Mesodermal cell (in vitro differentiated cells): ENCODE measurements at regions not wholly inside any gene's neighbourhood (a gene's known extent, or its start where the extent isn't known, plus 50 kb on each side); places are given as distances from the start of the nearest gene placed in this dataset.
"Not testable (repeated sequence)": the region's sequence is repeated elsewhere in the genome, so short reads cannot be mapped to it uniquely, and the experiment has no call there.

Experiments used
- H3K27ac ChIP-seq: 2 replicates; pipeline ENCODE4 v1.7.0; 2013; ENCODE audit warnings: mild to moderate bottlenecking, low read depth, low read length, moderate library complexity; ENCODE audit not compliant: severe bottlenecking
- H3K36me3 ChIP-seq: 2 replicates; pipeline ENCODE4 v1.7.1; 2013; ENCODE audit warnings: mild to moderate bottlenecking, low read length, moderate library complexity; ENCODE audit not compliant: control insufficient read depth, insufficient read depth
- H3K4me1 ChIP-seq: one replicate; pipeline ENCODE4 v1.7.1; 2013; ENCODE audit warnings: mild to moderate bottlenecking, low read length; ENCODE audit not compliant: insufficient read depth, control insufficient read depth, poor library complexity, severe bottlenecking
- H3K4me3 ChIP-seq: 2 replicates; pipeline ENCODE4 v1.7.0; 2013; ENCODE audit warnings: low read length, control low read depth, mild to moderate bottlenecking; ENCODE audit not compliant: insufficient read depth, poor library complexity, severe bottlenecking; ENCODE audit errors: extremely low read depth
- H3K9me3 ChIP-seq: 2 replicates; pipeline ENCODE4 v1.7.1; 2013; ENCODE audit warnings: mild to moderate bottlenecking, low read length, moderate library complexity; ENCODE audit not compliant: control insufficient read depth
- WGBS, 2 experiments: methylation state at CpG; one replicate each; pipeline ENCODE4 v1.1.5; 2013; ENCODE audit warnings: missing lambda C conversion rate in 2 of 2; ENCODE audit not compliant: insufficient coverage in 2 of 2; 5-methylcytosine and 5-hydroxymethylcytosine counted together

DNA sequence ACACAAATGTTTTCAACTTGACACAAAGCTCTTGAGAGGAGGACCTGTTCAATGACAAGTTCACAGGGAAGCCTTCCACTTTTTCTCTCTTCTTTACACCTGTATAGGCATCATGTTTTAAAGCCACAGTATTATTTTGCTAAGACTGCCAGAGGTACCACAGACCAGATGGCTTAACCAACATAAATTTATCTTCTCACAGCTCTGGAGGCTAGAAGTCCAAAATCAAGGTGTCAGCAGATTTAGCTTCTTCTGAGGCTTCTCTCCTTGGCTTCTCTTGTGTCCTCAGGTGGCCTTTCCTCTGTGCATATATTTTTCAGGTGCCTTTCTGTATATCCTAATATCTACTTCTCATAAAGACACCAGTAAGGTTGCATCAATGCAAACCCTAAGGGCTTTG, 435.2 kb upstream of the GBE1 start:
- Histone ChIP-seq H3K4me1 (no peaks in the 10 kb centered on the region), H3K9me3 (no peaks in the 10 kb centered on the region), H3K27ac (no peak overlapping the region), H3K4me3 (no peak overlapping the region), H3K36me3 (no peaks in the 10 kb centered on the region)

DNA sequence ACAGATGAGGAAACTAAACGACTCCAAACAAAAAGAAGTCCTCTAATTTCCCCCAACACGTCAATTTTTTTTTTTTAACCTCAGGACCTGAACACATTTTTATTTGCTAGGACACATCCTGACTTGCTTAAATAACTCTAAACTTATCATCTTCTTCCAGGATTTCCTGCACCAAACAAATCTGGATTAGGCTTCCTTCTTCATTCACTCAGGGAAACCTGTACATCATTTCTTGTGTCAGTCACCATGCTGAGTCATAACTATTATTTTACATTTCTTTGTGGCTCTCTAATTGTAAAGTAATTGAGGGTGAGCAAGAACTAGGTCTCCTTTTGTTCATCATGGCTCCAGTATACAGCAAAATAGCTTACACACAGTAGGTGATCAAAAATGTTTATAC, 433.4 kb upstream of the GBE1 start:
- no peak overlapping the region for H3K27ac ChIP-seq
- WGBS, 2 experiments = 79% methylated on average over 2 of the region's 2 CpGs; no CpG with 5 or more reads in 1 of the 2 experiments
- no peaks in the 10 kb centered on the region for H3K9me3 ChIP-seq
- H3K36me3 ChIP-seq = no peaks in the 10 kb centered on the region
- no peaks in the 10 kb centered on the region for H3K4me1 ChIP-seq
- no peak overlapping the region for H3K4me3 ChIP-seq

DNA sequence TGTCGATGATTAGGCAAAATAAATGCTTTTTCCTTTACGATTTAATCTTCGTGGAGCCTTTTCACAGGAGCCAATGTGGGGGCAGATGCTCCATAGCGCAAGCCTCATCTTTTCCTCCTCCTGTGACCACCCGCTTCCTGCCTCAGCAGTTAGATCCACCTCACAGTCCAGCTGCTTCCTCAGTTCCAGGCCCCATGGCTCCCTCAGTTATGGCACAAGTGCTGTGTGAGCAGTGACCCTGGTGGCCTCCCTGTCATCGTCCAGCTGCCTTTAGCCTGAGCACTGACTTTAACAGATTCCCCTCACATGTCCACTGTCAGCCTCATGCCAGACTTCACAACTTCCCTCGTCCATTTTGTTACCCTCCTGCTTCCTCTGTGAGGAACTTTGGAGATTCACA, 424.6 kb upstream of the GBE1 start:
- Histone ChIP-seq H3K4me1 (no peaks in the 10 kb centered on the region), H3K4me3 (no peak overlapping the region), H3K36me3 (no peaks in the 10 kb centered on the region), H3K27ac (no peak overlapping the region), H3K9me3 (no peaks in the 10 kb centered on the region)
- 90% methylated on average over 6 of the region's 7 CpGs for WGBS, 2 experiments

DNA sequence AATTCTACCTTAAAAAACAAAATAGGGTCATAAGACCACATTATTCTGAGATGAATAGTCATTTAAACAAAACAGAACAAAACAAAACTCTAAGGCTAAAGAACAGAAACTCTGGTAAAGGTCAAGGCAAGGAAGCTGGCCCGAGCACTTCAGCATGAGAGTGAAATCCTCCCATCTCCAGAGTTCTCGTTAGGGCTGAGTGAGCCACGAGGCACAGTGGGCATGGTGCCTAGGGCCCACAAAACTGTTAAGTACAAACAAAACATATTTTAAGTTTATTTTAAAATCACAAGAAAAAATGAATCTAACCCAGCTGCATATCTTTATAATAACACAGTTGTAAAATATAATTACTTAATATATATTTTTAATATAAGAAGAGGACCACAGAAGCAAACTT, 417.8 kb upstream of the GBE1 start:
- WGBS, 2 experiments = 100% methylated on average over 1 of the region's 3 CpGs; no CpG with 5 or more reads in 1 of the 2 experiments
- no peaks in the 10 kb centered on the region for H3K36me3 ChIP-seq

DNA sequence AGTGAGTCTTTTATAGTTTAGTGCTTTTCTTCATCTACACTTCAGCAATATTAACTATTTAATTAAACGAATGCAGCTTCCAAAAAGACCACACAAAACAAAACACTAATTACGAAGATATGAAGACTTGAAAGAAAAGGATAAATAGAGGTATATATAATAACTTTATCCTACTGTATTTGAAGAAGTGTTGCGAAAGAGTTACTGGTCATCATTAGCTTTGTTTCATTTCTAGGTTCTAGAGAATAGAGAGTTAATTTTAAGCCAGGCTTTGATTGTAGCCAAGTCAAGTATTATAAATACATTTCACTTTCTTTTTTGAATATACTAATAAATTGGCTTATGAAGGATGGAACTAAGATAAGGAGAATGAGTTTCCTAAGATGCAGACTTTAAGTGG, 416.8 kb upstream of the GBE1 start:
- Histone ChIP-seq H3K36me3 (no peaks in the 10 kb centered on the region), H3K27ac (no peak overlapping the region), H3K4me1 (no peaks in the 10 kb centered on the region), H3K4me3 (no peak overlapping the region), H3K9me3 (no peaks in the 10 kb centered on the region)
- no CpG with 5 or more reads among the region's 3 CpGs for WGBS, 2 experiments

More for the DNA sequence above, 417.8 kb upstream of the GBE1 start:
- no peaks in the 10 kb centered on the region for H3K4me1 ChIP-seq
- no peak overlapping the region for H3K27ac ChIP-seq
- H3K9me3 ChIP-seq = no peaks in the 10 kb centered on the region
- H3K4me3 ChIP-seq = no peak overlapping the region

DNA sequence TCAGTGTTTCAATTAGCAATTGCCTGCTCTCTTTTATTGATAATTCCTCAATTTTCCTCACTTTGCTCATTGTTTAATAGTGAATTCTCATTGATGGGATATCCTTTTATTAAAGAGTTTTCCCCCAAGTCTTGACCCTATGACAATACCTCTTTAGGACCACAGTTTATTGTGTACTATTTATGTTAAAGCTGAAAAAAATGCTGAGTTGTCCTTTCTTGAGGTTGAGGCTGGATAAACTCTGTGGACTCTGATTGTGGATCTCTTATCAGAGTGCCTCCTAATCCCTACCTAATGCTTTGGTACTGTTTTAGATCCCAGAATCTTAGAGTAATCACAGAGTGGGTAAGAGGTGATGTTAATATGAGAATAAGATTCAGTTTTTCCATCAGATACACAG, 416.3 kb upstream of the GBE1 start:
- Histone ChIP-seq H3K4me3 (no peak overlapping the region), H3K27ac (no peak overlapping the region), H3K4me1 (no peaks in the 10 kb centered on the region), H3K9me3 (no peaks in the 10 kb centered on the region), H3K36me3 (no peaks in the 10 kb centered on the region)

DNA sequence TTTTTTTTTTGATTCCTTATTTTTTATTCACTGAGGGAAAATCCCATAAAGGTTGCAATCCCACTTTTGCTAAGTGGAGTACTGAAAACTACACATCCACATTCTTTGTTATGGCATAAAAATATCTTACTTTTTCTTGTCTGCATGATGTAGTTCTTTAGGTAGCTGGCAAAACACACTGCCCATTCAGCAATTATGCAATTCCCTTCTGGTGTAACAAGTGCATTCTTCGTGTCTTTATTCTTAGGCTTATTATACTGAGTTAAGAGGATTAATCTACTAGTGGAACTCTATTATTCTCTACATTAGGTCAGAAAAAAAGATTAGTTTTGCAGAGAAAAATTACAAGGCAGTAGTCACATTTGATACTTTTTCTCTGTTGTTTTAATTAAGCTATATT, 403.8 kb upstream of the GBE1 start:
- H3K4me3 ChIP-seq = no peak overlapping the region
- WGBS, 2 experiments = no CpG with 5 or more reads among the region's 1 CpG
- H3K4me1 ChIP-seq = no peaks in the 10 kb centered on the region
- H3K27ac ChIP-seq = no peak overlapping the region
- no peaks in the 10 kb centered on the region for H3K9me3 ChIP-seq
- H3K36me3 ChIP-seq = no peaks in the 10 kb centered on the region

DNA sequence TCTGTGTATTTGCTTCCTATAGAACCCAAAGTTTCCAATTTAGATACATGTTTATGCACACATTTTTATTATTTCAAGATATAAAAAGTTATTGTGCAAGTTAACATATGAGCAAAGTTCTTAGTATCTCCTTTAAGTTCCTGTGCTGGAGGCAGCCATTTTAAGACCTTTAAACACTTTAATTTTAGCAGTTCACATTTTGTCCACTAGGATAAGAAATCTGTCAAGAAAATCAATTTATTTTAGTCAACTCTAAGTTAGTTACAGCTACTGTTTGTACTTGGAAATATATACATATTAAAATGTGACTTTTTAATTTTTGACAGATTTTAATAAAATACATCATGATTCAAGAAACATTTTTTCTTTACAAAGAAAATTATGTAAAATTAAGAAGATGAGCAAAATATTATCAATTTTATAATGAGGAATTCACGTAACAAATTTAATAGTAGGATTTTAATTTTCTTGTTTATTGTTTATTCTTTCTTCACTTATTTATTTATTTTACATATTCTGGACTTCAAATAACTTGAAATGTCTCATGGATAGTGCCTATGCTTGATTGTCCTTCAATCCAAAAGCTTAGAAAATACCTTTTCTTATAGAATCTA, 402.6 kb upstream of the GBE1 start:
- H3K4me3 ChIP-seq = no peak overlapping the region
- no peak overlapping the region for H3K27ac ChIP-seq
- H3K9me3 ChIP-seq = no peaks in the 10 kb centered on the region
- H3K4me1 ChIP-seq = no peaks in the 10 kb centered on the region
- no CpG with 5 or more reads among the region's 1 CpG for WGBS, 2 experiments
- no peaks in the 10 kb centered on the region for H3K36me3 ChIP-seq

DNA sequence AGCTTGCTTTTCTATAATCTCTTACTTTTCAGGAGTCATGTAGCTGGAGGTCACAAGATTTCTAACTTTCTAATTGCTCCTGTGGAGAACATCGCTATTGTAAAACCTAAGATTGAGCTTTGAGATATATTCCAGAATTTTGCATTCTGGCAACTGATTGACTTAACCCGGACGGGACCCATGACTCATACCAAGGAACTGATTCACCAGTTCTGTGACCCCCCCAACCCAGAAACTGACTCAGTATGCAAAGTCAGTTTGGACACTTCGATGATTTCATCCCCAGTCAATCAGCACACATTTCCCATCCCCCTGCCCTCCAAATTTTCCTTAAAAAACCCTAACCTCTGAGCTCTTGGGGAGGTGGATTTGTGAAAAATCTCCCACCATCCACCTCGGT, 396.5 kb upstream of the GBE1 start:
- H3K4me1 ChIP-seq = no peaks in the 10 kb centered on the region
- H3K9me3 ChIP-seq = no peaks in the 10 kb centered on the region
- no peak overlapping the region for H3K4me3 ChIP-seq
- WGBS, 2 experiments = 96% methylated on average over 4 of the region's 5 CpGs; no CpG with 5 or more reads in 1 of the 2 experiments
- H3K36me3 ChIP-seq = no peaks in the 10 kb centered on the region
- H3K27ac ChIP-seq = no peak overlapping the region

DNA sequence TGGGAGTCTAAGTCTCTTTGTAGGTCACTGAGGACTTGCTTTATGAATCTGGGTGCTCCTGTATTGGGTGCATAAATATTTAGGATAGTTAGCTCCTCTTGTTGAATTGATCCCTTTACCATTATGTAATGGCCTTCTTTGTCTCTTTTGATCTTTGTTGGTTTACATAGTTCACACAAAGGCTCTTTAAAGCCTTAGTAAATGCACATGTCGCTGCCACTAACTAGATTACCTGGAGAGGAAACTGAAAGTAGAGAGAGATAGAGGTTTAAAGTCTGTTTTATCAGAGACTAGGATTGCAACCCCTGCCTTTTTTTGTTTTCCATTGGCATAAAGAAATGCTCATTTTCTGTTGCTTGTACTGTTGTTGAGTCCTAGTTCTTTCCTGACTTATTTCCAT, 392.4 kb upstream of the GBE1 start:
- H3K4me3 ChIP-seq = not testable (repeated sequence)
- WGBS, 2 experiments = no CpG with 5 or more reads among the region's 1 CpG

DNA sequence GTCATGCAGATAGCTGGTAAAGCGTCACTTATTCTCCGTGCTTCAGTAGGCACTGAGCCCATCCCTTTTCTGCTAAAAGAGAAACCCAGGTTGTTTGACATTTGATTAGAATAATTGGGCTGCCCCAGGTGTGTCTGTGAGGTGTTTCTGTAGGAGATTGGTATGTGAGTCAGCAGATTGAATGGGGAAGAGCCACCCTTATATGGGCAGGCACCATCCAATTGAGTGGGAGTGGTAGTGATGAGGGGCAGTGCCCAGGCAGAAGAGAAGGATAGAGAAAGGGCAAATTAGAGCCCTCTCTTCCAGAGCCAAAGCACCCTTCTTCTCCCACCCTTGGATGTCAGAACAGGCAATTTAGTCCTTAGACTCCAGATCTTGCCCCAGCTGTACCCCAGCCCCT, 384.3 kb upstream of the GBE1 start:
- H3K4me1 ChIP-seq = no peaks in the 10 kb centered on the region
- no peak overlapping the region for H3K27ac ChIP-seq
- H3K9me3 ChIP-seq = no peaks in the 10 kb centered on the region
- H3K36me3 ChIP-seq = no peaks in the 10 kb centered on the region
- WGBS, 2 experiments = 95% methylated on average over 2 of the region's 2 CpGs; no CpG with 5 or more reads in 1 of the 2 experiments
- H3K4me3 ChIP-seq = no peak overlapping the region

More for the DNA sequence above, 392.4 kb upstream of the GBE1 start:
- H3K4me1 ChIP-seq, H3K36me3 ChIP-seq, H3K27ac ChIP-seq, H3K9me3 ChIP-seq: not testable (repeated sequence)
